ENCODE measurements at regions not wholly inside any gene's neighbourhood (a gene's known extent, or its start where the extent isn't known, plus 50 kb on each side); places are given as distances from the start of the nearest gene placed in this dataset.
"Not testable (repeated sequence)": the region's sequence is repeated elsewhere in the genome, so short reads cannot be mapped to it uniquely, and the experiment has no call there.

- no peak for DNase-seq
Measured at GRCh38 chr9:40928803-40929487, 199.5 kb downstream of the FOXD4L6 start.

- no peak for DNase-seq
Measured at GRCh38 chr9:40927851-40928802, 200.4 kb downstream of the FOXD4L6 start.

DNA sequence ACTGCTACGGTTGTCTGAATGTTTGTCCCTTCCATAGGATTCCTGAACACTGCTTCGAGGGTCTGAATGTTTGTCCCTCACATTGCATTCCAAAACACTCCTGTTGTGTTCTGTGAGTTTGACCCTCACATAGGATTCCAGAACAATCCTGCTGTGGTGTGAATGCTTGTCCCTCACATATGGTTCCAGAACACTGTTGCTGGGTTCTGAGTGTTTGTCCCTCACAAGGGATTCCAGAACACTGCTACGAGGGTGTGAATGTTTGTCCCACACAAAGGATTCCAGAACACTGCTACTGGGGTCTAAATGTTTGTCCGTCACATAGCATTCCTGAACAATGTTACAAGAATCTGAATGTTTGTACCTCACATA, 201.2 kb downstream of the FOXD4L6 start:
- no peak for DNase-seq

- DNase-seq: no peak
Measured at GRCh38 chr9:40926404-40927259, 201.8 kb downstream of the FOXD4L6 start.

DNA sequence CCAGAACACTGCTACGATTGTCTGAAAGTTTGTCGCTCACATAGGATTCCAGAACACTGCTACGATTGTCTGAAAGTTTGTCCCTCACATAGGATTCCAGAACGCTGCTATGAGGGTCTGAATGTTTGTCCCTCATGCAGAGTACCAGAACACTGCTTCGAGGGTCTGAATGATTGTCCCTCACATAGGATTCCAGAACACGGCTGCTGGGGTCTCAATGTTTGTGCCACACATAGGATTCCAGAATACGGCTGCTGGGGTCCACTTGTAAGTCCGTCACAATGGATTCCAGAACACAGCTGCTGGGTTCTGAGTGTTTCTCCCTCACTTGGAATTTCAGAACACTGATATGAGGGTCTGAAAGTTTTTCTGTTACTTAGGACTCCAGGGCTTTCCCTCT, 203.3 kb downstream of the FOXD4L6 start:
- no peak for DNase-seq

GRCh38 chr9:40916399-40916783, 212.1 kb downstream of the FOXD4L6 start:
- DNase-seq: not testable (repeated sequence)

- DNase-seq: not testable (repeated sequence)
Measured at GRCh38 chr9:40915660-40916398, 212.7 kb downstream of the FOXD4L6 start.

- DNase-seq: no peak
Measured at GRCh38 chr9:40914772-40915659, 213.5 kb downstream of the FOXD4L6 start.

GRCh38 chr9:40913928-40914673, 214.4 kb downstream of the FOXD4L6 start:
- DNase-seq: no peak

GRCh38 chr9:40913096-40913719, 215.3 kb downstream of the FOXD4L6 start:
- DNase-seq: no peak

- DNase-seq: not testable (repeated sequence)
Measured at GRCh38 chr9:40912679-40913078, 215.8 kb downstream of the FOXD4L6 start.

DNA sequence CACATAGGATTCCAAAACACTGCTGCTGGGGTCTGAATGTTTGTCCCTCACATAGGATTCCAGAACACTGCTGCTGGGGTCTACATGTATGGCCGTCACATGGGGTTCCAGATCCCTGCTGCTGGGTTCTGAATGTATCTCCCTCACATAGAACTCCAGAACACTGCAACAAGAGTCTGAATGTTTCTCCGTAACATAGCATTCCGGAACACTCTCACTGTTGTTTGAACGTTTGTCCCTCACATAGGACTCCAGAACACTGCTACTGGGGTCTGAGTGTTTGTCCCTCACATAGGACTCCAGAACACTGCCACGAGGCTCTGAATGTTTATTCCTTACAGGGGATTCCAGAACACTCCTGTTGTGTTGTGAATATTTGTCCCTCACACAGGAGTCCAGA, 216.8 kb downstream of the FOXD4L6 start:
- DNase-seq: no peak

- not testable (repeated sequence) for DNase-seq
Measured at GRCh38 chr9:40910995-40911394, 217.5 kb downstream of the FOXD4L6 start.

DNA sequence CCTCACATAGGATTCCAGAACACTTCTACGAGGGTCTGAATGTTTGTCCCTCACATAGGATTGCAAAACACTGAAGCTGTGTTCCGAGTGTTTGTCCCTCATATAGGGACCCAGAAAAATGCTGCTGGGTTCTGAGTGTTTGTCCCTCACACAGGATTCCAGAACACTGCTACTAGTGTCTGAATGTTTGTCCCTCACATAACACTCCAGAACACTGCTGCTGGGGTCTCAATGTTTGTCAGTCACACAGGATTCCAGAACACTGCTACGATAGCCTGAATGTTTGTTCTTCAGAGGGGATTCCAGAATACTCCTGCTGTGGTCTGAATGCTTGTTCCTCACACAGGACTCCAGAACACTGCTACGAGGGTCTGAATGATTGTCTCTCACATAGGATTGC, 218.7 kb downstream of the FOXD4L6 start:
- DNase-seq: no peak

- DNase-seq: not testable (repeated sequence)
Measured at GRCh38 chr9:40909111-40909510, 219.4 kb downstream of the FOXD4L6 start.

GRCh38 chr9:40907657-40908624, 220.5 kb downstream of the FOXD4L6 start:
- DNase-seq: no peak

DNA sequence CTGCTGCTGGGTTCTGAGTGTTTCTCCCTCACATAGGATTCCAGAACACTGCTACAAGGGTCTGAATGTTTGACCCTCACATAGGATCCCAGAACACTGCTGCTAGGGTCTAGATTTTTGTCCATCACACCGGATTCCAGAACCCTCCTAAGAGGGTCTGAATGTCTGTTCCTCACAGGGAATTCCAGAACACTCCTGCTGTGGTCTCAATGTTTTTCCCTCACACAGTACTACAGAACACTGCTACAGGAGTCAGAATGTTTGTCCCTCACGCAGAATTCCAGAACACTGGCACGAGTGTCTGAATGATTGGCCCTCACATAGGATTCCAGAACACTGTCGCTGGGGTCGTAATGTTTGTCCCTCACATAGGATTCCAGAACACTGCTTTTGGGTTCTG, 221.6 kb downstream of the FOXD4L6 start:
- not testable (repeated sequence) for DNase-seq

- not testable (repeated sequence) for DNase-seq
Measured at GRCh38 chr9:40892315-40892714, 236.2 kb downstream of the FOXD4L6 start.

Data from right kidney (tissue), 1 donor.